ENCODE measurements at regions not wholly inside any gene's neighbourhood (a gene's known extent, or its start where the extent isn't known, plus 50 kb on each side); places are given as distances from the start of the nearest gene placed in this dataset.
A peak's percentile ranks its signal among the peaks of the same experiment; 100 is the strongest.

GRCh38 chrX:146144039-146144438 lies 326.4 kb downstream of the SLITRK2 start:
- no peak for DNase-seq (ENCODE audit: low spot score)

GRCh38 chrX:146154191-146154590 lies 336.6 kb downstream of the SLITRK2 start:
- DNase-seq (ENCODE audit: low spot score), result no peak

- DNase-seq (ENCODE audit: low spot score), result no peak
Measured at GRCh38 chrX:146160443-146161203, 343.0 kb downstream of the SLITRK2 start.

- DNase-seq (ENCODE audit: low spot score), result no peak
Measured at GRCh38 chrX:146173742-146174141, 356.1 kb downstream of the SLITRK2 start.

- DNase-seq (ENCODE audit: low spot score), result no peak
Measured at GRCh38 chrX:146181858-146182257, 364.2 kb downstream of the SLITRK2 start.

GRCh38 chrX:146186540-146186939 lies 368.9 kb downstream of the SLITRK2 start:
- DNase-seq (ENCODE audit: low spot score), result no peak

- no peak for DNase-seq (ENCODE audit: low spot score)
Measured at GRCh38 chrX:146189371-146189770, 371.7 kb downstream of the SLITRK2 start.

GRCh38 chrX:146208821-146209220 lies 391.2 kb downstream of the SLITRK2 start:
- DNase-seq (ENCODE audit: low spot score), result no peak

GRCh38 chrX:146224442-146224841 lies 406.8 kb downstream of the SLITRK2 start:
- peak; percentile 1 for DNase-seq (ENCODE audit: low spot score)

- DNase-seq (ENCODE audit: low spot score), result no peak
Measured at GRCh38 chrX:146238173-146238572, 420.5 kb downstream of the SLITRK2 start.

- no peak for DNase-seq (ENCODE audit: low spot score)
Measured at GRCh38 chrX:146241902-146242301, 424.3 kb downstream of the SLITRK2 start.

- DNase-seq (ENCODE audit: low spot score), result no peak
Measured at GRCh38 chrX:146243041-146243440, 425.4 kb downstream of the SLITRK2 start.

- DNase-seq (ENCODE audit: low spot score), result no peak
Measured at GRCh38 chrX:146259207-146259606, 441.6 kb downstream of the SLITRK2 start.

GRCh38 chrX:146264763-146265375 lies 447.2 kb downstream of the SLITRK2 start:
- DNase-seq (ENCODE audit: low spot score), result no peak

- no peak for DNase-seq (ENCODE audit: low spot score)
Measured at GRCh38 chrX:146278381-146278780, 460.8 kb downstream of the SLITRK2 start.

Small RNA genes in the stretch of these regions (small RNA-seq; reads per million reads assigned to genes)
- gene MIR888 (0 reads per million in 2 experiments), gene MIR890 (0 reads per million in 2 experiments), gene MIR891A (0.04 to 0.05 reads per million in 2 experiments), gene MIR891B (0 reads per million in 2 experiments), gene MIR892A (0 reads per million in 2 experiments), gene MIR892B (0 reads per million in 2 experiments), gene MIR892C (0 reads per million in 2 experiments)
